LNCaP clone FGC (cell line): ENCODE measurements at regions not wholly inside any gene's neighbourhood (a gene's known extent, or its start where the extent isn't known, plus 50 kb on each side); places are given as distances from the start of the nearest gene placed in this dataset.

Source experiments
- DNase-seq: peaks from one replicate; pipeline ENCODE4 v3.0.0-alpha.2; 2011; ENCODE audit warnings: low read depth
- H3K4me3 ChIP-seq: 2 replicates; pipeline ENCODE4 v1.5.1; 2011; ENCODE audit warnings: mild to moderate bottlenecking, low read depth, low read length, control low read depth
- CTCF ChIP-seq: IDR thresholded peaks from 2 replicates; pipeline ENCODE4 v1.5.1; 2012; ENCODE audit warnings: mild to moderate bottlenecking; ENCODE audit not compliant: control insufficient read depth, insufficient read depth; ENCODE audit errors: extremely low read depth

- TF ChIP-seq CTCF, result peak; percentile 33; the same call in 1 of the 2 replicates
- no peak overlapping the region for H3K4me3 ChIP-seq
- no peak for DNase-seq
Observed at GRCh38 chr5:110045158-110045557, 355.4 kb downstream of the MAN2A1 start.

GRCh38 chr5:110048491-110048890 is 358.8 kb downstream of the MAN2A1 start:
- no peak for DNase-seq
- no peak for TF ChIP-seq CTCF
- no peak overlapping the region for H3K4me3 ChIP-seq

GRCh38 chr5:110049816-110050215 is 360.1 kb downstream of the MAN2A1 start:
- no peak overlapping the region for H3K4me3 ChIP-seq
- TF ChIP-seq CTCF, result no peak
- DNase-seq, result no peak

- DNase-seq, result no peak
- TF ChIP-seq CTCF, result no peak
- H3K4me3 ChIP-seq, result no peak overlapping the region
Observed at GRCh38 chr5:110050640-110051345, 361.1 kb downstream of the MAN2A1 start.

- TF ChIP-seq CTCF, result no peak
- H3K4me3 ChIP-seq, result no peak overlapping the region
- no peak for DNase-seq
Observed at GRCh38 chr5:110053205-110053604, 363.5 kb downstream of the MAN2A1 start.

- no peak overlapping the region for H3K4me3 ChIP-seq
- no peak for TF ChIP-seq CTCF
- DNase-seq, result no peak
Observed at GRCh38 chr5:110053824-110054223, 364.1 kb downstream of the MAN2A1 start.

GRCh38 chr5:110054240-110054639 is 364.5 kb downstream of the MAN2A1 start:
- 0 out of 2 replicates have a peak, but pooled peaks have one; percentile 11 for TF ChIP-seq CTCF
- H3K4me3 ChIP-seq, result no peak overlapping the region
- no peak for DNase-seq
